ENCODE measurements at regions not wholly inside any gene's neighbourhood (a gene's known extent, or its start where the extent isn't known, plus 50 kb on each side); places are given as distances from the start of the nearest gene placed in this dataset.

DNA sequence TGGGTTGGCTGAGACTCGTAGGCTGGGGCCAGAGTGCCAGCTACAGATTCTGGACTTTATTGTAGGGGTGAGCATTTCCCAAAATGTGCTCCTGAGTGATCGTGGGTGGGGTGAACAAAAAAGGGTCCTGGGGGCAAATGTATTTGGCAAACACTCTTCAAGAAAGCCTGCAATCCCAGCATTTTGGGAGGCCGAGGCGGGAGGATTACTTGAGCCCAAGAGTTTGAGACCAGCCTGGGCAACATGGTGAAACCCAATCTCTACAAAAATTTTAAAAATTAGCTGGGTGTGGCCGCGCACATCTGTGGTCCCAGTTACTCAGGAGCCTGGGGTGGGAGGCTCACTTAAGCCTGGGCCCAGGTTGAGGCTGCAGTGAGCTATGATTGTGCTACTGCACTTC is 55.5 kb upstream of the CDKN2AIPNL start:
- TF ChIP-seq, protein P1, sequence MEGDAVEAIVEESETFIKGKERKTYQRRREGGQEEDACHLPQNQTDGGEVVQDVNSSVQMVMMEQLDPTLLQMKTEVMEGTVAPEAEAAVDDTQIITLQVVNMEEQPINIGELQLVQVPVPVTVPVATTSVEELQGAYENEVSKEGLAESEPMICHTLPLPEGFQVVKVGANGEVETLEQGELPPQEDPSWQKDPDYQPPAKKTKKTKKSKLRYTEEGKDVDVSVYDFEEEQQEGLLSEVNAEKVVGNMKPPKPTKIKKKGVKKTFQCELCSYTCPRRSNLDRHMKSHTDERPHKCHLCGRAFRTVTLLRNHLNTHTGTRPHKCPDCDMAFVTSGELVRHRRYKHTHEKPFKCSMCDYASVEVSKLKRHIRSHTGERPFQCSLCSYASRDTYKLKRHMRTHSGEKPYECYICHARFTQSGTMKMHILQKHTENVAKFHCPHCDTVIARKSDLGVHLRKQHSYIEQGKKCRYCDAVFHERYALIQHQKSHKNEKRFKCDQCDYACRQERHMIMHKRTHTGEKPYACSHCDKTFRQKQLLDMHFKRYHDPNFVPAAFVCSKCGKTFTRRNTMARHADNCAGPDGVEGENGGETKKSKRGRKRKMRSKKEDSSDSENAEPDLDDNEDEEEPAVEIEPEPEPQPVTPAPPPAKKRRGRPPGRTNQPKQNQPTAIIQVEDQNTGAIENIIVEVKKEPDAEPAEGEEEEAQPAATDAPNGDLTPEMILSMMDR (IDR thresholded peaks at IDR 0.05): no peak
- TF ChIP-seq POLR2AphosphoS5 (IDR thresholded peaks at IDR 0.05) (no peak), POLR2A (IDR thresholded peaks at IDR 0.05) (no peak), EP300 (IDR thresholded peaks at IDR 0.05; ENCODE audit: low read depth) (no peak)

Measured in transverse colon (tissue), 4 donors.